ENCODE measurements at regions not wholly inside any gene's neighbourhood (a gene's known extent, or its start where the extent isn't known, plus 50 kb on each side); places are given as distances from the start of the nearest gene placed in this dataset.

DNA sequence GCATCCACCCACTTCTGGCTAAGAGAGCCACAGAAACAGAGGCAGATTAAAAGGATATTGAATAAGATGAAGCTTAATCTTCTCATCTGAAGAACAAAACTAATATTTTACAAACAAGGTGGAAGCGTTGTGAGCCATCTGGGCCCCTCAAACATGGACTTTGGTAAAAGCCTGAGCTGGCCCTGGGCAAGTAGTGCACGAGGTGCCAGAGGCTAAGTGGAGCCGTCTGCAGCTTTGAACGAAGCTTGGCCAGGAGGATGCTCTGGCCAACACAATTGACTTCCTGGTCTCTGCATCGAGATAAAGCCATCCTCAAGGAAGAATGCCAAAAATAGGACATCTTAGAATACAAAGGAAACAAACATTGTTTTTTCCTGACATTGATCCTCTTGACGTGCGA lies 53.2 kb upstream of the PLEKHG1 start (continued):
- TF ChIP-seq, protein P1, sequence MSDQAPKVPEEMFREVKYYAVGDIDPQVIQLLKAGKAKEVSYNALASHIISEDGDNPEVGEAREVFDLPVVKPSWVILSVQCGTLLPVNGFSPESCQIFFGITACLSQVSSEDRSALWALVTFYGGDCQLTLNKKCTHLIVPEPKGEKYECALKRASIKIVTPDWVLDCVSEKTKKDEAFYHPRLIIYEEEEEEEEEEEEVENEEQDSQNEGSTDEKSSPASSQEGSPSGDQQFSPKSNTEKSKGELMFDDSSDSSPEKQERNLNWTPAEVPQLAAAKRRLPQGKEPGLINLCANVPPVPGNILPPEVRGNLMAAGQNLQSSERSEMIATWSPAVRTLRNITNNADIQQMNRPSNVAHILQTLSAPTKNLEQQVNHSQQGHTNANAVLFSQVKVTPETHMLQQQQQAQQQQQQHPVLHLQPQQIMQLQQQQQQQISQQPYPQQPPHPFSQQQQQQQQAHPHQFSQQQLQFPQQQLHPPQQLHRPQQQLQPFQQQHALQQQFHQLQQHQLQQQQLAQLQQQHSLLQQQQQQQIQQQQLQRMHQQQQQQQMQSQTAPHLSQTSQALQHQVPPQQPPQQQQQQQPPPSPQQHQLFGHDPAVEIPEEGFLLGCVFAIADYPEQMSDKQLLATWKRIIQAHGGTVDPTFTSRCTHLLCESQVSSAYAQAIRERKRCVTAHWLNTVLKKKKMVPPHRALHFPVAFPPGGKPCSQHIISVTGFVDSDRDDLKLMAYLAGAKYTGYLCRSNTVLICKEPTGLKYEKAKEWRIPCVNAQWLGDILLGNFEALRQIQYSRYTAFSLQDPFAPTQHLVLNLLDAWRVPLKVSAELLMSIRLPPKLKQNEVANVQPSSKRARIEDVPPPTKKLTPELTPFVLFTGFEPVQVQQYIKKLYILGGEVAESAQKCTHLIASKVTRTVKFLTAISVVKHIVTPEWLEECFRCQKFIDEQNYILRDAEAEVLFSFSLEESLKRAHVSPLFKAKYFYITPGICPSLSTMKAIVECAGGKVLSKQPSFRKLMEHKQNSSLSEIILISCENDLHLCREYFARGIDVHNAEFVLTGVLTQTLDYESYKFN (CRISPR knock-in tag; conservative IDR thresholded peaks at IDR 0.05), result peak; percentile 30; the same call in 1 of the 2 replicates
- TF ChIP-seq FOXA3 (CRISPR knock-in tag; IDR thresholded peaks at IDR 0.05) (no peak), PAF1 (CRISPR knock-in tag; IDR thresholded peaks at IDR 0.05) (no peak), NFYB (CRISPR knock-in tag; IDR thresholded peaks at IDR 0.05) (no peak), MZF1 (CRISPR knock-in tag; IDR thresholded peaks at IDR 0.05; ENCODE audit: borderline replicate concordance) (no peak), SOX13 (IDR thresholded peaks at IDR 0.05) (no peak), SOX13 (CRISPR knock-in tag; conservative IDR thresholded peaks at IDR 0.05 in 1 of 2, IDR thresholded peaks at IDR 0.05 in 1 of 2) (0 out of 4 replicates have a peak, but pooled peaks of 1 of the 2 experiments have one; percentile 10), NRL (CRISPR knock-in tag; IDR thresholded peaks at IDR 0.05; ENCODE audit: borderline replicate concordance) (no peak), ZNF879 (CRISPR knock-in tag; IDR thresholded peaks at IDR 0.05) (no peak), ZNF784 (CRISPR knock-in tag; IDR thresholded peaks at IDR 0.05; ENCODE audit: borderline replicate concordance) (no peak)
- TF ChIP-seq, protein P2, sequence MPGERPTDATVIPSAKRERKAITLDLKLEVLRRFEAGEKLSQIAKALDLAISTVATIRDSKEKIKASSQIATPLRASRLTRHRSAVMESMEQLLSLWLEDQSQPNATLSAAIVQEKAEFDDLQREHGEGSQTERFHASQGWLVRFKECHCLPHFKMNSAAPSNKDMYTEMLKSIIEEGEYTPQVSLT (CRISPR knock-in tag; IDR thresholded peaks at IDR 0.05; ENCODE audit: borderline replicate concordance, low read depth), result no peak
- TF ChIP-seq, protein P3, sequence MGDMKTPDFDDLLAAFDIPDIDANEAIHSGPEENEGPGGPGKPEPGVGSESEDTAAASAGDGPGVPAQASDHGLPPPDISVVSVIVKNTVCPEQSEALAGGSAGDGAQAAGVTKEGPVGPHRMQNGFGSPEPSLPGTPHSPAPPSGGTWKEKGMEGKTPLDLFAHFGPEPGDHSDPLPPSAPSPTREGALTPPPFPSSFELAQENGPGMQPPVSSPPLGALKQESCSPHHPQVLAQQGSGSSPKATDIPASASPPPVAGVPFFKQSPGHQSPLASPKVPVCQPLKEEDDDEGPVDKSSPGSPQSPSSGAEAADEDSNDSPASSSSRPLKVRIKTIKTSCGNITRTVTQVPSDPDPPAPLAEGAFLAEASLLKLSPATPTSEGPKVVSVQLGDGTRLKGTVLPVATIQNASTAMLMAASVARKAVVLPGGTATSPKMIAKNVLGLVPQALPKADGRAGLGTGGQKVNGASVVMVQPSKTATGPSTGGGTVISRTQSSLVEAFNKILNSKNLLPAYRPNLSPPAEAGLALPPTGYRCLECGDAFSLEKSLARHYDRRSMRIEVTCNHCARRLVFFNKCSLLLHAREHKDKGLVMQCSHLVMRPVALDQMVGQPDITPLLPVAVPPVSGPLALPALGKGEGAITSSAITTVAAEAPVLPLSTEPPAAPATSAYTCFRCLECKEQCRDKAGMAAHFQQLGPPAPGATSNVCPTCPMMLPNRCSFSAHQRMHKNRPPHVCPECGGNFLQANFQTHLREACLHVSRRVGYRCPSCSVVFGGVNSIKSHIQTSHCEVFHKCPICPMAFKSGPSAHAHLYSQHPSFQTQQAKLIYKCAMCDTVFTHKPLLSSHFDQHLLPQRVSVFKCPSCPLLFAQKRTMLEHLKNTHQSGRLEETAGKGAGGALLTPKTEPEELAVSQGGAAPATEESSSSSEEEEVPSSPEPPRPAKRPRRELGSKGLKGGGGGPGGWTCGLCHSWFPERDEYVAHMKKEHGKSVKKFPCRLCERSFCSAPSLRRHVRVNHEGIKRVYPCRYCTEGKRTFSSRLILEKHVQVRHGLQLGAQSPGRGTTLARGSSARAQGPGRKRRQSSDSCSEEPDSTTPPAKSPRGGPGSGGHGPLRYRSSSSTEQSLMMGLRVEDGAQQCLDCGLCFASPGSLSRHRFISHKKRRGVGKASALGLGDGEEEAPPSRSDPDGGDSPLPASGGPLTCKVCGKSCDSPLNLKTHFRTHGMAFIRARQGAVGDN (CRISPR knock-in tag; IDR thresholded peaks at IDR 0.05), result peak; percentile 40; the same call in 1 of the 2 replicates
- TF ChIP-seq, protein P4, sequence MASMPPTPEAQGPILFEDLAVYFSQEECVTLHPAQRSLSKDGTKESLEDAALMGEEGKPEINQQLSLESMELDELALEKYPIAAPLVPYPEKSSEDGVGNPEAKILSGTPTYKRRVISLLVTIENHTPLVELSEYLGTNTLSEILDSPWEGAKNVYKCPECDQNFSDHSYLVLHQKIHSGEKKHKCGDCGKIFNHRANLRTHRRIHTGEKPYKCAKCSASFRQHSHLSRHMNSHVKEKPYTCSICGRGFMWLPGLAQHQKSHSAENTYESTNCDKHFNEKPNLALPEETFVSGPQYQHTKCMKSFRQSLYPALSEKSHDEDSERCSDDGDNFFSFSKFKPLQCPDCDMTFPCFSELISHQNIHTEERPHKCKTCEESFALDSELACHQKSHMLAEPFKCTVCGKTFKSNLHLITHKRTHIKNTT (CRISPR knock-in tag; IDR thresholded peaks at IDR 0.05), result no peak

Data from HepG2 (cell line).